Fibroblast of pulmonary artery (primary cell): ENCODE measurements at regions not wholly inside any gene's neighbourhood (a gene's known extent, or its start where the extent isn't known, plus 50 kb on each side); places are given as distances from the start of the nearest gene placed in this dataset.
"Not testable (repeated sequence)": the region's sequence is repeated elsewhere in the genome, so short reads cannot be mapped to it uniquely, and the experiment has no call there.

Experiments used
- DNase-seq: peaks from one replicate; pipeline ENCODE4 v3.0.0-alpha.2; 2010; ENCODE audit warnings: low read depth
- H3K4me3 ChIP-seq: replicated peaks from 2 replicates; pipeline ENCODE4 v1.5.1; 2011; ENCODE audit warnings: low read depth, mild to moderate bottlenecking, control low read depth, low read length, moderate library complexity
- TF ChIP-seq, protein P1 (sequence below): IDR thresholded peaks from 2 replicates; pipeline ENCODE4 v1.5.1; 2011; ENCODE audit warnings: mild to moderate bottlenecking, control low read depth, low read length, inconsistent platforms; ENCODE audit errors: missing control alignments

DNA sequence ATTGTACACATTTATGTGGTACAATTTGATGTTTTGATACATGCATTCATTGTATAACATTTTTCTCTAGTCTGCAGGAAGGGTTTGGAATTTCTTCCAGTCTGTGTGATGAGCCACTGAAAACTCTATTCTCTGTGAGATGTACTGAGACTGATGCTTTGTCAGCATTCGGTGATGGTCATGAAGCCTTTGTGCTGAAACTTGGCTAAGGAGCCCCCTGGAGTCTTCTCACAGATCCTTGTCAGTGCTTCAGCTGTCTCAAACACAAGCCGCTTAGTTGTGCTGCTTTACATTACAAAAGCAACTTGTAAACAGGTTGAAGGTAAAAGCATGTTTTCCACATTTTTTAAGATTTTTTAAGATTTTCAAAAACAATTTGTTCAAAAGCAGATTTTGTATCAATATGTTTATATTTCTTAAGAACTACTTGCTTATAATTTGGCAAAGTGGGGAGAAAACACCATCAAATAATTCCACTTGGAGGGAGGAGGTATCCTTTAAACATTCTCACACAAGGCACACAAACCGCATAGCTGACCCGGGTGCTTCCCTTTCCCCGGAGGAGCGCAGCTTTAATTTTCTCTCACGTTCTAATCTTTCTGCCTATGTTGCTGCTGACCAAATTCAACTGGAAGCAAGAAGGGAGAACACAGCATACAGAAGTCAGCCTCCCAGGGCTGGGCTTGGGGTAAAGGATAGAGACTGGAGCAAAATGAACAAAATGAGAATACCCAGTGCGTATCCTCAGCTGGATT is 249.8 kb upstream of the VSTM2A start:
- TF ChIP-seq, protein P1, sequence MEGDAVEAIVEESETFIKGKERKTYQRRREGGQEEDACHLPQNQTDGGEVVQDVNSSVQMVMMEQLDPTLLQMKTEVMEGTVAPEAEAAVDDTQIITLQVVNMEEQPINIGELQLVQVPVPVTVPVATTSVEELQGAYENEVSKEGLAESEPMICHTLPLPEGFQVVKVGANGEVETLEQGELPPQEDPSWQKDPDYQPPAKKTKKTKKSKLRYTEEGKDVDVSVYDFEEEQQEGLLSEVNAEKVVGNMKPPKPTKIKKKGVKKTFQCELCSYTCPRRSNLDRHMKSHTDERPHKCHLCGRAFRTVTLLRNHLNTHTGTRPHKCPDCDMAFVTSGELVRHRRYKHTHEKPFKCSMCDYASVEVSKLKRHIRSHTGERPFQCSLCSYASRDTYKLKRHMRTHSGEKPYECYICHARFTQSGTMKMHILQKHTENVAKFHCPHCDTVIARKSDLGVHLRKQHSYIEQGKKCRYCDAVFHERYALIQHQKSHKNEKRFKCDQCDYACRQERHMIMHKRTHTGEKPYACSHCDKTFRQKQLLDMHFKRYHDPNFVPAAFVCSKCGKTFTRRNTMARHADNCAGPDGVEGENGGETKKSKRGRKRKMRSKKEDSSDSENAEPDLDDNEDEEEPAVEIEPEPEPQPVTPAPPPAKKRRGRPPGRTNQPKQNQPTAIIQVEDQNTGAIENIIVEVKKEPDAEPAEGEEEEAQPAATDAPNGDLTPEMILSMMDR = no peak
- no peak for DNase-seq

DNA sequence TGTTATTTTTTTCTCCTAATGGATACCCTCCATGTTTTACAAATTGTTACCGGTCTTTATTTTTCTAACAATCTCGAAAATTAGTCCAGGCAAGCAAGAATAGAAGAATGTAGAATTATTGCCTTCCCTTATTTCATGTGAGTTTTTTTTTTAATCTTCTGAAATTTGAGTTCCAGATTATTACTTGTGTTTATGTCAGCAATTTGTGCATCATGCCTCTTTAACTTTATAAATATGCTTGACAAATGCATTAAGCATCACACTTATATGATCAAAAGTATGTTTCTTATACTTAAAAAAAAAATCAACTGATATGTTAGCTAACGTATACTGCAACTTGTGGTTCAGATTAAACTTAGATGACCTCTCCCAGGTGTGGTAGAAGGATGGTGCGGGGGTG is 242.7 kb upstream of the VSTM2A start:
- H3K4me3 ChIP-seq = no peak overlapping the region
- TF ChIP-seq, protein P1 = no peak
- DNase-seq = no peak

More for the DNA sequence above, 249.8 kb upstream of the VSTM2A start:
- H3K4me3 ChIP-seq = no peak overlapping the region

DNA sequence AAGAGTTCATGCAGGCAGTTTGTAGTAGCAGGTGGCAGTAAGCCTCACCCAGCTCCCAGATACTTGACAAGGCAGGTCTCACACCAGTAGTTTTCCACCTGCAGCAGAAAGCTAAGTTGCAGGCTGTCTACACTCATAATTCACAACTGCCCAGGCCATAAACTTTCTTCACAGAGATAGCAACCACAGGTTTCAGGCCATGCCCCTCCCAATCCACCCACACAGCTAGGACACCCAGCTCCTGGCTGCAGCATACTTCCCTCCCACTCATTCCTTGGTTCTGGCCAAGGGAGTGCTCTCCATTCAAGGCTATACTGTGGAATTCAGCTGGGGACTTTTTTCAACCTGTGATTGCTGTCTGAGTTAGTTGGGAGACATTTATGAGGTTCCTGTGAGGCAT is 226.2 kb upstream of the VSTM2A start:
- not testable (repeated sequence) for H3K4me3 ChIP-seq, DNase-seq

DNA sequence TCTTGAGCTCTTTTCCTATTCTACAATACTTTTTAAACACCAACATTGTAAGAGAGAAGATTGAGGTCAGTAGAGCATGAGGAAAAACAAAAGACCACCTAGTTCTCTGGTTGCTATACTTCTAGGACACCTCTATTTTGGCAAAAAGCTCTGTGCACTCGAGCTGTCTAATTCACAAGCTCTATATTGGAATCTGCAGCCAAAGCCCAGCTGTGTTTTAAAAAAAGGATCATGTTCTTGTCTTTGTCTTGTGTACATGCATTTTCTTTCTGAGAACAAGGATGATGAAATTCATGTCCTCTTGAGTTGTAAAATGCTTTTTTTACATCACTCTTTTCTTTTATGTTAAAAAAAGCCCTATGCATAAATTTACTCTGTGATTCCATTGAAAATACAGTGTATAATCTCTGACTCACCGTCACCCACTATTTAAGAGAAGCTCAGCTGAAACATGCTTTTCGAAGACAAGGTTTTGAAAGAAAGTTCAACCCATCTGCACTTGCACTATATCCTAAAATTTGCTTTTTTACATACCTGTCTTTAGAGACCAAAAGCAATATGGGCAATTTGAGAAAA is 215.5 kb upstream of the VSTM2A start:
- TF ChIP-seq, protein P1 = no peak
- H3K4me3 ChIP-seq = no peak overlapping the region
- no peak for DNase-seq

DNA sequence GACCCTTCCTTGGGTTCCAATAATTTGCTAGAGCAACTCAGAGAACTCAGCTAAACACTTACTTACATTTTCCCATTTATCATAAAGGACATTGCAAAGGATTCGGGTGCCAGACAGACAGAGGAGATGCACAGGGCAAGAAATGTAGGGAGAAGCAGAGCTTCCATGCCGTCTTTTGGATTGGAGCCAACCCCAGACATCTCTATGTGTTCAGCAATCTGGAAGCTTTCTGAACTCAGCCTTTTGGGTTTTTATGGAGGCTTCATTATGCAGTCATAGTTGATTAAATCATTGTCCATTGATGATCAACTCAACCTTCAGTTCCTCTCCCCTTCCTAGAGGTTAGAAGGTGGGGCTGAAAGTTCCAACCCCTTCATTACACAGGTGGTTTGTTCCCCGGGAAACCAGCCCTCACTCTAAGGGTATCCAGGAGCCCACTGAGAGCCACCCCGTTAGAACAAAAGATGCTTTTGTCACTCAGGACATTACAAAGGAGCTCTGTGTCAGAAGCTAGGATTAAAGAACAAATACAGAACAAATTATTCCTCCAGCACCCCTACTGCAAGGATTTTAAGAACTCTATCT is 211.9 kb upstream of the VSTM2A start:
- DNase-seq = no peak
- no peak overlapping the region for H3K4me3 ChIP-seq
- TF ChIP-seq, protein P1 = no peak

DNA sequence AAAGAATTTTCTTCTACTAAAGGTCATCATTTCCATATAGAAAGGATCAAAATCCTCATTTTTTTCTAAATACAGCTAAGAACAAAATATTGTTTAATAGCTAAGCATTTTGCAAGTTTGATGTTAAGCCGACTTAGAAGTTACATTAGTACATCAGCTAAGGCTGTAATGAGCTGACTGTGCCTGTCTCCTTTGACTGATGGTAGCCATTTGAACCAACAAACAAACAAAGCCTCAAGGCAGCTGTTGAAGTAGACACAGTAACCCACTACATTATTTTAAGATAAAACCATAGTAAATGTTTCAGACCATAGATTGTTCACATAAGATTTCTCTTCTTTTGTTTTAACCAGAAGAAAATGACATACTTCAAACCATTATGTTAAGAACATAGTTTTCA is 210.9 kb upstream of the VSTM2A start:
- TF ChIP-seq, protein P1 = no peak
- DNase-seq = no peak
- no peak overlapping the region for H3K4me3 ChIP-seq

DNA sequence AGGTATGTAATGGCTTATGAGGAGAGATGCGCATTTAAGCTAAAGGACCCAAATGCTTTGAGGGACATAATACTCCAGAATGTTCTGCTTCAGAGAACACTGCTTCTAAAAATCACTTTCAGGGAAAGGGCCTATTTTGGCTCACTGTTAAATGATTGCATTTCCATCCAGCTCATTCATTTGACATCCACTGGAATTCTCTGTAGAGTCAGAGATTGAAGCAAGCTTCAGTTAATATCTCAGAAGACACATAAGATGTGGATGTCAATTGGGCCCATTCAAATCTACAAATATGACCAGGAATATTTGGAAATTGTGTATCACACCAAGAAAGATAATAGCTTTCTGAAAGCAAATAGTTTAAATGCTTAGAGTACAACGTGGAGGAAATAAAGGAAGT is 209.9 kb upstream of the VSTM2A start:
- TF ChIP-seq, protein P1 = no peak
- H3K4me3 ChIP-seq = no peak overlapping the region

More for the DNA sequence above, 209.9 kb upstream of the VSTM2A start:
- no peak for DNase-seq
